RCC 7860 (cell line): ENCODE measurements at regions not wholly inside any gene's neighbourhood (a gene's known extent, or its start where the extent isn't known, plus 50 kb on each side); places are given as distances from the start of the nearest gene placed in this dataset.
"Not testable (repeated sequence)": the region's sequence is repeated elsewhere in the genome, so short reads cannot be mapped to it uniquely, and the experiment has no call there.

Experiments
- DNase-seq: peaks from one replicate; pipeline ENCODE4 v3.0.0-alpha.2; 2015; ENCODE audit warnings: low spot score
- FAIRE-seq: peaks from 2 replicates; lab custom pipeline; 2012; peaks lifted over from hg19 to GRCh38; lab: Jason Lieb, UNC

- DNase-seq (no peak), FAIRE-seq (no peak)
Observed at GRCh38 chr6:56904068-56904467, 50.8 kb upstream of the BEND6 start.

GRCh38 chr6:56902641-56903464, 52.1 kb upstream of the BEND6 start:
- DNase-seq: peak; percentile 46
- peak; percentile 74 for FAIRE-seq

DNA sequence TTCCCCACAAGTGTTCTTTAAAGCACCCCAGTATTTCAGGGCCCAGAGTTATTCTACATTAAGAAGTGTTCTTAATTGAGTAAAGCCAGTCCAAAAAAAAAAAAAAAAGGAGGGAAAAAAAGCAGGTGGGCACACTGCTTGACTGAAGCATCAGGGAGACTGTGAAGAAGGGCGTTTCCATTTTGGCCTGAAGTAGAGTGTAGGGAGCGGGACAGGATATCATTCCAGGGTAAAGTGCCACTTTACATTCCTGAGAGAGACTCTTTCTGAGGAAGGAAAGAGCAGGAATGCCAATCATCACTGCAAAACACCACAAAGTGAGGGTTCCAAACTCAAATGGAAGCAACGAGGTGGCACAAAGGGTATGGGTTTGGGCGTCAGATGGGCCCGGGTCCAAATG, 54.1 kb upstream of the BEND6 start:
- FAIRE-seq (no peak), DNase-seq (no peak)

DNA sequence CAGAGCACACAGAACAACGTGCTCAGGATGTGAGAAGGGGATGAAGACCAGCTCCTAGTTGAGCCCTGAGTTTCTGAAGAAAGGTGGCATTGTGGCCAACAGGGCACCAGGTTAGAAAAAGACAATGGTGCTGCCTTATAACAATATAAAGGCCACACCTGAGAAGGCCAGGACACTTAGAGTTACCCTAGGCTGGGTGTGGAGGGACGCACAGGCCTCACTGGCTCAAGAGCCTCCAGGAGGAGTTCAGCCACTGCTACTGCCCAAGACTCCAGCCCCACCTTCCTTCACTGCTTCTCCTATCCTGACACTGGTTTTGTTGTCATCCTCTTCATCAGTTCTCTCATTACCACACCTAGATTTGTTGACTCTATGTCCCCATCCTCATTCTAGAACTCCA, 55.2 kb upstream of the BEND6 start:
- no peak for FAIRE-seq

DNA sequence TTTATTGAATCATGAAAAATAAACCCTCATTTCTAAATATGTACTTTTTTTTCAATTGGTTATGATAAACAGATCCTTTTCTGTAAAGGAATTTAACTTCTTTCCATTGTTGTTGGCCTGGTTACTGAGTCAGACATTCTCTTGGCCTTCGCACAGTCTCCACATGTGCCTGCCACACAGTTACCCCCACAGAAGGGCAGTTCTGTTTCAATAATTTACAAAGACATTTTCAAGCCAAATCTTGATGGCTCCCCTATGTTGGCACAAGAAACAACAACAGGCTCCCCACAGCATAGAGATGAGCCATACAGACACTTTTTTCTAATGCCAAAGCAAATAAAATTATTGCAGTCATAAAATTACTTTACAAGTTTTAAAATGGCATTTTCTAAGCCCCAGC, 55.6 kb upstream of the BEND6 start:
- DNase-seq (no peak), FAIRE-seq (no peak)

More for the DNA sequence above, 55.2 kb upstream of the BEND6 start:
- no peak for DNase-seq

DNA sequence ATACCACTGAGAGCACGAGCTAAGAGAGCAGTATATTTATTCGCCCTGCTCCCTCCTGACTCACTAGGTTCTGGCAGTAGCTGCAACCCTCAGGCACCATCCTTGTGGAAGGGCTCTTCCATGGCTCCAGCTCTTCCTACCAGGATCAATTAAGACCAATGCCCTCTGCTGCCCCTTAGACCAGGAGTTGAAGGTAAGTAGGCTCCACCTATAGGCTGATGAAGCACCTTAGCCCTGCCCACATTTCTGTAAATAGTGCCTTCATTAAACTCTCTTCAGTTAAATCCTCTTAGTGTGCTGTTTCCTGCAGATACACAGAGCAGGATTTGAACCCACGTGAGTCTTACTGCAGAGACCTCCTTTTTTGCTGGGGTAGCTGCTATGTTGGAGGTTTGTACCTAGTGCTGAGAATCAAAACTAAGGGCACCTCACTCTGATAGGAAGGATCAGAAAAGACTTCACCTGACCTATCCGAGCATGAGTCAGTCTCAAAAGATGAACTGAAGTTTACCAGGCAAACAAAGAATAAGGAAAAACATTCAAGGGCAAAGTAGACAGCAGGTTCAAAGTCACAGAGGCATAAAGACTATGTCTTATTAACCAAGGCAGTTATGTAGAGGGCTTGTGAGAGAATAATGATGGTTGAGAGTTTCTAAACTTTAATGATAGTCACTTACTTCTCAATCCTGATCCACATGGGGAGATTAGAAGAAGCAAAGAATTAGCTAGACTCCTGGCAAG, 56.9 kb upstream of the BEND6 start:
- no peak for DNase-seq
- FAIRE-seq: no peak

DNA sequence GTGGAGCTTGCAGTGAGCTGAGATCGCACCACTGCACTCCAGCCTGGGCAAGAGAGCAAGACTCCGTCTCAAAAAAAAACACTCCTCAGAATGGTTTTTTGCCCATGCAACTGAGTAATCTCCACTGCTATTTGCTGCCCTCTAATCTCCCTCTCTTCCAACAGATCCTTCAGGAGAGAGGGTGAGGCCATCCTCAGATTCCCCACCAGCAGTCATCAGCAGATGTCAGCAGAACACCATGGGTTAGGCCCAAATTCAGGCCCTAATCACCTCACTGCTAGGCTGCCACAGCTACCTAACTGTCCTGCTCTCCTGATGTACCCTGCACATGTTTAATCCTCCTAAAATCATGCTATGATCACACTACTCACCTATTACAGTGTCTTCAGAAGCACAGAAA, 63.2 kb upstream of the BEND6 start:
- FAIRE-seq: no peak
- DNase-seq: no peak

GRCh38 chr6:56890683-56891429, 64.1 kb upstream of the BEND6 start:
- DNase-seq (peak; percentile 81), FAIRE-seq (peak; percentile 79)

DNA sequence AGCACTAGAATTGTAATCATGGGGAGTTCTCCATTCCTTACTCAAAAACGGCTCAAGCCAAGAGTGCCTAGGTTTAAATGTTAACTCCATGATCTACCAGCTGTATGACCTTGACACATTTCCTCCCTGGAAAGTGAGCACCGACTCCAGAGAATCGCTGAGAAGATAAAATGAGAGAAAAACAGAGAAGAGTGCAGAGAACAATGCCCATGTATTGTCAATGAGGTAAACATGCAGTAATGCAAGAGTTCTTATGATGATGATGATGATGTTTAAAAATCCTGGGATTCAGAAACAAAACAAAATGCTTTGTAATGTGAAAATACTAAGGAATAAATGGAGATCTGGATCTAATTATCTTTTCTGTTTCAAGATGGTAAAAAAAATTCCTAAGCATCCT, 64.8 kb upstream of the BEND6 start:
- no peak for FAIRE-seq

DNA sequence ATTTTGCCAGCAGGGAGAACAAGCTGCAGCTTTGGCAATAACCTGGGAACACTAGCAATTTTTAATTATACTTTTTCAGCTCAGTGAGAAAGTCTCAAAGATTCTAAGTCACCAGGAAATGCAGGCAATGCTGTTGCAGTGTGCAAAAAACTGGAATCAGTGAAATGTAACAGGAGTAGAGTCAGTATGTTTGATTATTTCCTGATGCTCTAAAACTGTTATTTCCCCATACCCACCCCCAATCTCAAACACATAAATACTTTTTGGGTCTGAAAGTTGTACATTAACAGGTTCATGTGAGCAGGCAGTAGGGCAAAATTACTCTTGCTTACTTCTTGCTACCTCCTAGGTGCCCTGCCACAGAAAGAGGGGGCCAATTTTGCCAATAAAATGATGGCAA, 65.4 kb upstream of the BEND6 start:
- no peak for DNase-seq
- FAIRE-seq: no peak

More for the DNA sequence above, 64.8 kb upstream of the BEND6 start:
- DNase-seq: no peak

DNA sequence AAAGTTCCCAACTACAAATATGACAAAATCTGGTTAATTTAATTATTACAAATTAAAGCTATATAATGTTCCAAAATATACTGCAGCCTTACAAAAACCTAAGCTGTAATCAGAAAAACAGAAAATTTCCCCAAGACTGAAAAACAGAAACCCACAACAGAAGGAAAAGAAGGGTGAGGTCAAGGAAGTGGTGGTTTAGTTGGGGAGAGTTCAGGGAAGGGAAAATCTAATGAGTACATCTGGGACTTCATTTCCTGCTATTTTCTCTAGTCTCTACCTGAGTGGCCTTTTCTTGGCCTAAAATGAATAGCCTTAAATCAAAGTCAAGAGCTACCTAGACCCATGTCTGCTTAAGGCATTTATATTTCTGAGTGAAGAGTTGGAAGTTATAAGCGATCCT, 66.2 kb upstream of the BEND6 start:
- FAIRE-seq: no peak
- no peak for DNase-seq

- no peak for DNase-seq
- no peak for FAIRE-seq
Observed at GRCh38 chr6:56887086-56887485, 67.8 kb upstream of the BEND6 start.

DNA sequence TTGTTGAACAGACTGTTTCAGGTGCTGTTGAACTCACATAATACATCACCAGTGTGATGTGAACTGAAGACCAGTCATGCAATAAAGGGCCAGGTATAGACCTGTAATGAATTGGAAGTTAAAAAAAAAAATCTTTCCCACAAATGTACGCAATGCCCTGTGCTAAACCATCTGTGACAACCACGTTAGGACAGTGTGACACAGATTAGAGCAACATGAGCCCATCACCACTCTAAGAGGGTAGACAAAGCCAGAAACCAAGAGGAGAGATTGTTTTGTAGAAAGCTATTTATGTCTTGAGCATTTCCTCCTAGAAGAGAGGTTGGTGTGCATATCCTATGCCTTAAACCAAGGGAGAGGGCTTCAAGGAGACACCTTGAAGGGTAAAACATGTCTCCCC, 77.0 kb upstream of the BEND6 start:
- DNase-seq: no peak
- no peak for FAIRE-seq

DNA sequence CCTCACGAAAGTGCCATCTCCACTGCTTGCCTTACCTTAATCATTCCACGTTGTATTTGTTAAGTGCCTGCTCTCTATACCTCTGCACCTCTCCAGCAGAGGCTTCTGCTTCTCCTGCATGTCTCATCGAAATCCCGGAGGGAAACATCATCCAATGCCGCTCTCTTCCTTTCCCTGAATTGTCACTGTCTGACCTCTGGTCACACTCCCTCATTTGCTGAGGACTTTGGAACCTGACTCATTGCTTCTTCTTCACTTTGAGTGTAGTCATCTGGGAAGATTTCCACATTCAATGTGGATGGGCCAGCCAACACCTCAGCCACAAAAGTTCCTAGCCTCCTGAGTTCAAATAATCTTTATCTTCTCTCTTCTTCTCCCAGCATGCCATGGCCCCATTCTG, 78.9 kb upstream of the BEND6 start:
- DNase-seq: peak; percentile 84
- peak; percentile 89 for FAIRE-seq

- no peak for FAIRE-seq
Observed at GRCh38 chr6:56875523-56875922, 79.4 kb upstream of the BEND6 start.

DNA sequence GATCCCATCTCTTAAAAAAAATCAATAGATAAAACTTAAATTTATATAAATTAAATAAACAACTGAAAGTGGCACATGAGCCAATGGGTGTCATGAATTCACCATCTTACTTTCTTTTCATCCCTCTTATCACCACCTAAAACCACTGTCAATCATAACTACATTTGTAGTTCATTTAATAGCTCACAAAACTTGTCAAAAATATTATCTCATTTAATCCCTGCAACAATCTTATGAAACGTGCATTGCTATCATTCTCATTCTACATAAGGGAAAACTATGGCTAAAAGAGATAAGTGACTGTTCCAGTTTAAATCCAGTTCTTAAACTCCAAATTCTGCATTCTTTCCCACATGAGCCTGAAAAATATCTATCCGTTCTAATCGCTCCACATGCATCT, 80.6 kb upstream of the BEND6 start:
- DNase-seq: no peak

More at GRCh38 chr6:56875523-56875922, 79.4 kb upstream of the BEND6 start:
- DNase-seq: no peak

GRCh38 chr6:56870053-56870452, 84.9 kb upstream of the BEND6 start:
- DNase-seq, FAIRE-seq: not testable (repeated sequence)

More for the DNA sequence above, 80.6 kb upstream of the BEND6 start:
- FAIRE-seq: no peak

DNA sequence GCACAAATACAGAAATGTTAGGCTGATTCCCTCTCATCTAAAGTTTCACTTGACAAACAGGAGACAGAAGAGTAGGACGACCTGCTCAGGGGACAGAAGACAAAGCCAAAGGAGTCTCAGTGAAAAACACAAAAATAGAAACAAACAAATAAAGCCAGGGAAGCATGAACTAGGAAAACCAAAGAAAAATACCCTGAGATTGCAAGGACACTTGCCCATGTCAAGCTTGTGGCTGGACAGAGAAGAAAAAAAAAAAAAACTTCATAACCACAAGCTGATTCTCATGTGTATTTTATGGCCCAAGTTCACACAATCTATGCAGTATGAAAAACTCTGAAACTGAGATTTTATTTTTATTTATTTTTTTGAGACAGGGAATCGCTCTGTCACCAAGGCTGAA, 85.6 kb upstream of the BEND6 start:
- no peak for DNase-seq
- FAIRE-seq: no peak

DNA sequence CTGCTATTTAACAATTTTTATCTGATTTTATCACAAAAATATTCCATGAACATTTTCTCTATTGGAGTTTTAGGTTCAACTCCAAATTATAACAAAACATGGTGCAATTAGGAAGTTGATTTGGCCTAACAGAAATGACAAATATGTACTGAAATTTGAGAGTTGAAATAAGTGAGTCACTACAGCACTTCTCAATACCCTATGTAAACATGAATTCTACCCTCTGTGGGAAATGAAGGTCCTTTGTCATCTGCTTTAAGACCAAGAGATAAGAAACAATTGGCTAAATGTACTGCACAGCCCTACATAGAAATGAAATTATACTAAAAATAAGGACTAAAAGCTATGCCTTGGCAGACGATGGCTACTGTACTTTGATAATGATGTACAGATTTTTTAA, 86.2 kb upstream of the BEND6 start:
- FAIRE-seq: peak; percentile 65
- DNase-seq: peak; percentile 35

GRCh38 chr6:56866917-56867522, 87.9 kb upstream of the BEND6 start:
- FAIRE-seq (peak; percentile 65), DNase-seq (peak; percentile 48)
